Thyroid gland (tissue), 4 donors: ENCODE measurements at regions not wholly inside any gene's neighbourhood (a gene's known extent, or its start where the extent isn't known, plus 50 kb on each side); places are given as distances from the start of the nearest gene placed in this dataset.

Source experiments
- POLR2A ChIP-seq, 2 donors: fragments of 450-650 bp; IDR thresholded peaks; one replicate each; pipeline ENCODE4 v1.6.1; 2017; ENCODE audit warnings: antibody characterized with exemption in 2 of 2, mild to moderate bottlenecking in 2 of 2, moderate library complexity in 1 of 2
- TF ChIP-seq, protein P1 (sequence below), 6 experiments: fragments of 200-600 bp in 3 of 6; fragments of 450-650 bp in 3 of 6; sonication (generic) in 3 of 6; IDR thresholded peaks; one replicate each; pipeline ENCODE4 v1.5.1; 2016 to 2019; ENCODE audit warnings: antibody characterized with exemption in 6 of 6, mild to moderate bottlenecking in 2 of 6, inconsistent platforms in 1 of 6, moderate library complexity in 1 of 6

DNA sequence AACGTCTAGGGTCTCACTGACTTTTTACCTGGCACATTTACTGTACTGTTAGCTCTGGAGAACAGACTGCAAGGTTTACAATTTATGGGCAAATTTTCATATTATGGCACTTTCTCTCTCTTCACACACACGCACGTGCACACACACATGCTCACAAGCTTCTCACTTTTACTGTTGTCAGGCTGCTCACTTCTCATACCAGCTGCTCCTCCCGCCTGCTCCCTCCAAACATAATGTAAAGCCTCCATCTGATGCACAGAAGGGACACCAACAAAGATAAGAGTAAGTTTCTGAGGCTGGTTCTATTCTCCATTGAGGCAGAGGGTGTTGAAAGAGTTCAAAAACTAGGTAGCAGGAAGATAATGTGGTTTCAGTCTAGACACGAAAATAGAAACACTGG lies 128.9 kb upstream of the DCLK2 start:
- TF ChIP-seq, protein P1, sequence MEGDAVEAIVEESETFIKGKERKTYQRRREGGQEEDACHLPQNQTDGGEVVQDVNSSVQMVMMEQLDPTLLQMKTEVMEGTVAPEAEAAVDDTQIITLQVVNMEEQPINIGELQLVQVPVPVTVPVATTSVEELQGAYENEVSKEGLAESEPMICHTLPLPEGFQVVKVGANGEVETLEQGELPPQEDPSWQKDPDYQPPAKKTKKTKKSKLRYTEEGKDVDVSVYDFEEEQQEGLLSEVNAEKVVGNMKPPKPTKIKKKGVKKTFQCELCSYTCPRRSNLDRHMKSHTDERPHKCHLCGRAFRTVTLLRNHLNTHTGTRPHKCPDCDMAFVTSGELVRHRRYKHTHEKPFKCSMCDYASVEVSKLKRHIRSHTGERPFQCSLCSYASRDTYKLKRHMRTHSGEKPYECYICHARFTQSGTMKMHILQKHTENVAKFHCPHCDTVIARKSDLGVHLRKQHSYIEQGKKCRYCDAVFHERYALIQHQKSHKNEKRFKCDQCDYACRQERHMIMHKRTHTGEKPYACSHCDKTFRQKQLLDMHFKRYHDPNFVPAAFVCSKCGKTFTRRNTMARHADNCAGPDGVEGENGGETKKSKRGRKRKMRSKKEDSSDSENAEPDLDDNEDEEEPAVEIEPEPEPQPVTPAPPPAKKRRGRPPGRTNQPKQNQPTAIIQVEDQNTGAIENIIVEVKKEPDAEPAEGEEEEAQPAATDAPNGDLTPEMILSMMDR (IDR thresholded peaks at IDR 0.05): no peak
- TF ChIP-seq POLR2A (IDR thresholded peaks at IDR 0.05): no peak
